Spleen (tissue), 11 donors: ENCODE measurements at regions not wholly inside any gene's neighbourhood (a gene's known extent, or its start where the extent isn't known, plus 50 kb on each side); places are given as distances from the start of the nearest gene placed in this dataset.

Experiments used
- DNase-seq: peaks from one replicate; pipeline ENCODE4 v3.0.0-alpha.2; 2020
- H3K27ac ChIP-seq, 8 donors: fragments of 200-600 bp; sonication (generic) in 7 of 8; 1 replicate in 4 of 8; 2 replicates in 4 of 8; pipeline versions ENCODE4 v1.5.0 to v1.8.0; 2016 to 2021; ENCODE audit warnings: inconsistent platforms in 4 of 8, mild to moderate bottlenecking in 4 of 8, moderate library complexity in 1 of 8
- H3K27me3 ChIP-seq, 7 donors: fragments of 200-600 bp; sonication (generic) in 6 of 7; replicated peaks in 1 of 7; 1 replicate in 4 of 7; 2 replicates in 3 of 7; pipeline versions ENCODE4 v1.5.0 to v1.8.0; 2016 to 2021; ENCODE audit warnings: inconsistent platforms in 3 of 7, mild to moderate bottlenecking in 1 of 7
- H3K36me3 ChIP-seq, 6 donors: fragments of 200-600 bp; sonication (generic) in 5 of 6; 1 replicate in 4 of 6; 2 replicates in 2 of 6; pipeline versions ENCODE4 v1.5.0 to v1.8.0; 2016 to 2021; ENCODE audit warnings: inconsistent platforms in 2 of 6
- H3K4me1 ChIP-seq, 6 donors: fragments of 200-600 bp; sonication (generic) in 5 of 6; 1 replicate in 3 of 6; 2 replicates in 3 of 6; pipeline versions ENCODE4 v1.5.0 to v1.8.0; 2016 to 2021; ENCODE audit warnings: inconsistent platforms in 3 of 6
- H3K4me3 ChIP-seq, 8 donors: fragments of 200-600 bp; sonication (generic) in 7 of 8; 1 replicate in 4 of 8; 2 replicates in 4 of 8; pipeline versions ENCODE4 v1.5.0 to v1.8.0; 2016 to 2021; ENCODE audit warnings: inconsistent platforms in 4 of 8, mild to moderate bottlenecking in 4 of 8, moderate library complexity in 2 of 8
- H3K9me3 ChIP-seq, 8 donors: fragments of 200-600 bp; sonication (generic) in 7 of 8; 1 replicate in 4 of 8; 2 replicates in 4 of 8; pipeline versions ENCODE4 v1.5.0 to v1.8.0; 2016 to 2021; ENCODE audit warnings: inconsistent platforms in 4 of 8
- CTCF ChIP-seq, 11 experiments: fragments of 200-600 bp in 7 of 11; fragments of 450-650 bp in 4 of 11; sonication (generic) in 4 of 11; IDR thresholded peaks in 8 of 11; conservative IDR thresholded peaks in 3 of 11; 1 replicate in 7 of 11; 2 replicates in 4 of 11; pipeline versions ENCODE4 v1.4.0 to v1.8.0; 2016 to 2021; ENCODE audit warnings: antibody characterized with exemption in 11 of 11, inconsistent platforms in 4 of 11, mild to moderate bottlenecking in 1 of 11
- POLR2A ChIP-seq, 3 donors: fragments of 450-650 bp; IDR thresholded peaks; one replicate each; pipeline ENCODE4 v1.5.1; 2017; ENCODE audit warnings: antibody characterized with exemption in 3 of 3, mild to moderate bottlenecking in 1 of 3
- POLR2AphosphoS5 ChIP-seq, 3 donors: sonication (generic); formaldehyde crosslinking; IDR thresholded peaks; one replicate each; pipeline ENCODE4 v1.5.1; 2017; ENCODE audit warnings: antibody characterized with exemption in 3 of 3
- WGBS, 5 donors: extraction: QIAGEN DNeasy Blood & Tissue Kit in 3 of 5; methylation state at CpG; one replicate each; pipeline versions ENCODE4 v1.1.5 to v1.1.7; 2013 to 2018; 5-methylcytosine and 5-hydroxymethylcytosine counted together
- intact Hi-C: fragments of 100-400 bp; cut with DNase I; formaldehyde crosslinking; loops from one replicate; pipeline ENCODE4 v1.15.0; 2023; ENCODE audit warnings: low total_unique reads
- donor health status: healthy with polysubstance abuse.
- donor health status: DM: no; HTN: no; CAD: no; lungs with moderate emphysema.
- donor health status: DM: no; HTN: no; CAD: no.
- donor health status: Bipolar disorder and iron deficiency.
- donor health status: healthy.
- donor health status: DM: no; HTN: no; CAD: no.
- donor health status: DM: yes; HTN: yes; CAD: no.

GRCh38 chr16:62985722-62986121 is 949.5 kb upstream of the CDH8 start:
- TF ChIP-seq CTCF (IDR thresholded peaks at IDR 0.05 in 8 of 11, conservative IDR thresholded peaks at IDR 0.05 in 3 of 11) (no peak), POLR2A (IDR thresholded peaks at IDR 0.05) (no peak), POLR2AphosphoS5 (IDR thresholded peaks at IDR 0.05) (no peak)
- intact Hi-C loops = no loop called here

GRCh38 chr16:62978451-62978850 is 942.2 kb upstream of the CDH8 start:
- H3K4me1 ChIP-seq = no peaks in the 10 kb centered on the region
- intact Hi-C loops = no loop called here
- H3K27me3 ChIP-seq = no peaks in the 10 kb centered on the region
- no peak for TF ChIP-seq POLR2A (IDR thresholded peaks at IDR 0.05)
- TF ChIP-seq CTCF (IDR thresholded peaks at IDR 0.05 in 8 of 11, conservative IDR thresholded peaks at IDR 0.05 in 3 of 11) = no peak
- no peak for TF ChIP-seq POLR2AphosphoS5 (IDR thresholded peaks at IDR 0.05)
- no peak overlapping the region for H3K4me3 ChIP-seq
- DNase-seq = no peak
- no peaks in the 10 kb centered on the region for H3K36me3 ChIP-seq
- peaks cover 0 to 7% (median 0%) of the 10 kb centered on the region in 8 donors for H3K9me3 ChIP-seq
- H3K27ac ChIP-seq = no peak overlapping the region

More at GRCh38 chr16:62985722-62986121, 949.5 kb upstream of the CDH8 start:
- H3K27ac ChIP-seq = no peak overlapping the region
- H3K4me3 ChIP-seq = no peak overlapping the region
- H3K27me3 ChIP-seq = no peaks in the 10 kb centered on the region
- 82 to 100% (median 91%) methylated on average over 1 of the region's 1 CpG for WGBS, 5 donors
- no peaks in the 10 kb centered on the region for H3K4me1 ChIP-seq
- no peaks in the 10 kb centered on the region for H3K36me3 ChIP-seq
- DNase-seq = no peak
- H3K9me3 ChIP-seq = peaks cover 0 to 7% (median under 1%) of the 10 kb centered on the region in 8 donors

- no peak for DNase-seq
- Histone ChIP-seq H3K9me3 (peaks cover 0 to 5% (median 0%) of the 10 kb centered on the region in 8 donors), H3K36me3 (no peaks in the 10 kb centered on the region), H3K4me1 (no peaks in the 10 kb centered on the region), H3K27me3 (no peaks in the 10 kb centered on the region), H3K27ac (no peak overlapping the region), H3K4me3 (no peak overlapping the region)
- 89 to 95% (median 91%) methylated on average over 1 of the region's 1 CpG for WGBS, 5 donors
- no peak for TF ChIP-seq POLR2AphosphoS5 (IDR thresholded peaks at IDR 0.05)
- TF ChIP-seq CTCF (IDR thresholded peaks at IDR 0.05 in 8 of 11, conservative IDR thresholded peaks at IDR 0.05 in 3 of 11) = no peak
- no peak for TF ChIP-seq POLR2A (IDR thresholded peaks at IDR 0.05)
- intact Hi-C loops = no loop called here
Measured at GRCh38 chr16:62977876-62978275, 941.6 kb upstream of the CDH8 start.

- Histone ChIP-seq H3K27me3 (no peaks in the 10 kb centered on the region), H3K4me3 (no peak overlapping the region), H3K36me3 (no peaks in the 10 kb centered on the region), H3K27ac (no peak overlapping the region), H3K4me1 (no peaks in the 10 kb centered on the region), H3K9me3 (no peaks in the 10 kb centered on the region)
- intact Hi-C loops = no loop called here
- 89 to 97% (median 92%) methylated on average over 1 of the region's 1 CpG for WGBS, 5 donors
- TF ChIP-seq POLR2A (IDR thresholded peaks at IDR 0.05) = no peak
- no peak for TF ChIP-seq CTCF (IDR thresholded peaks at IDR 0.05 in 8 of 11, conservative IDR thresholded peaks at IDR 0.05 in 3 of 11)
- no peak for TF ChIP-seq POLR2AphosphoS5 (IDR thresholded peaks at IDR 0.05)
- DNase-seq = no peak
Measured at GRCh38 chr16:62974424-62974823, 938.2 kb upstream of the CDH8 start.
